HG03469 (cell line): ENCODE measurements at regions not wholly inside any gene's neighbourhood (a gene's known extent, or its start where the extent isn't known, plus 50 kb on each side); places are given as distances from the start of the nearest gene placed in this dataset.
A peak's percentile ranks its signal among the peaks of the same experiment; 100 is the strongest.

Experiments
- ATAC-seq: cut with Tn5 transposase; IDR thresholded peaks from one replicate; pipeline ENCODE4 v1.9.1; 2021; ENCODE audit warnings: mild to moderate bottlenecking, moderate library complexity, moderate number of reproducible peaks; ENCODE audit not compliant: unreplicated experiment

- no peak for ATAC-seq
Measured at GRCh38 chr1:82284213-82284612, 483.5 kb downstream of the ADGRL2 start.

DNA sequence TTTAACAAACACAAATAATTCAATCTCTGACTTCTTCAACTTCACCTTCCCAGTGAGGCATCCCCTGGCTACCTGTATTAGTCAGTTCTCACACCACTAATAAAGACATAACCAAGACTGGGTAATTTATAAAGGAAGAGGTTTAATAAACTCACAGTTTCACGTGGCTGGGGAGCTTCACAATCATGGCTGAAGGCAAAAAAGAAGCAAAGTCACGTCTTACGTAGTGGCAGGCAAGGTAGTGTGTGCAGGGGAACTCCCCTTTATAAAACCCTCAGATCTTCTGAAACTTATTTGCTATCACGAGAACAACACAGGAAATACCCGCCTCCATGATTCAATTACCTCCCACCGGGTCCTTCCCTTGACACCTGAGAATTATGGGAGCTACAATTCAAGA is 478.5 kb downstream of the ADGRL2 start:
- no peak for ATAC-seq

- no peak for ATAC-seq
Measured at GRCh38 chr1:82273816-82274215, 473.1 kb downstream of the ADGRL2 start.

DNA sequence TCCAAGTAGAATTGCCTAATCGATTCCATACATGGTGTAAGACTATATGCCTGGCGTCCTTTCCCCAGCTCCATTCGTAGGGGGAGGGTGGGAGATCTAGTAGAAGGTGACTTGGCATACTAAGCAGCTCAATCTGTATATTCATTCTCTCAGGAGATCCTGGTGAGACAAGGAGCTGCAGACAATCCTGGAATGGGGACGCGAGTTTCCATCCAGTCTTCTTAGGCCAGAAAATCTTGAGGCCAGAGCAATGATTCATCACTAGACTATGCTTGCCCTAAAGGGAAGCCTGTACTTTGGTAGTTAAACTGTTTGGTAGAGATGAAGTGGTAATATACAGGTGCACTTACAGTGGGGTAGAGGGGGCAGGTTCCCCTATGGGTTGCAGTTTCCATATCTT is 468.7 kb downstream of the ADGRL2 start:
- no peak for ATAC-seq

- ATAC-seq, result no peak
Measured at GRCh38 chr1:82268826-82269225, 468.1 kb downstream of the ADGRL2 start.

GRCh38 chr1:82266351-82266750 is 465.6 kb downstream of the ADGRL2 start:
- ATAC-seq, result no peak

DNA sequence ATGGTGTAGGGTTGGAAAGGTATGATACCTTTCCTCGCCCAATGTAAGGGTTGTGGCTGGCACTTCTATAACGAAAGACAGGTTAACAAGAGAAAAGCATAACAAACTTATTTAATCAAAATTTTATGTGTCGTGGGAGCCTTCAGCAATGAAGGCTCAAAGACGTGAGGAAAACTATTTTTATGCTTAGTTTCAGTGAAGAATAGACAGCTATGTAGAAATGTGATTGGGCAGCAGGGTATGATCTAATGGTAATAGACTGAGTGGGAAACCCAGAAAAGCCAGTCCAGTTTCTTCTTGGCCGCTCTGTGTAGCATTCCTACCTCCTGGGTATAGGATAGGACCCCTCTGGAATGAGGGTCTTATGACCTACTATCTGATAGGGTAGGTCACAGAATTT is 464.7 kb downstream of the ADGRL2 start:
- ATAC-seq, result no peak

- ATAC-seq, result no peak
Measured at GRCh38 chr1:82264802-82265201, 464.1 kb downstream of the ADGRL2 start.

- no peak for ATAC-seq
Measured at GRCh38 chr1:82263396-82263795, 462.7 kb downstream of the ADGRL2 start.

- no peak for ATAC-seq
Measured at GRCh38 chr1:82260666-82261065, 459.9 kb downstream of the ADGRL2 start.

DNA sequence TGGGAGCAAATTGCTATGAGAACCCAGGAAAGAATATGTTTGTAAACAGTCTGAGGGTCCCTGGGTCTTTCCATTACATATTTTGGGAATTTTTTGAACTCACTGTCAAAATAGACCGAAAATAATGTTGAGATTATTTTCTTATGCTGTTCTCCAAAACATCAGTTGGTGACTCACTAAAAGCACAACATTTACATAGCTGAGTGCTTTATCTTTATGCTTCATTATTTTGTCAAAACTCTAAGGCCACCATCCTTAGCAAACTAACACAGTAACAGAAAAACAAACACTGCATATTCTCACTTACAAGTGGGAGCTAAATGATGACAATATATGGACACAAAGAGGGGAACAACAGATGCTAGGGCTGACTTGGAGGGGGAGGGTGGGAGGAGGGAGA is 459.3 kb downstream of the ADGRL2 start:
- no peak for ATAC-seq

DNA sequence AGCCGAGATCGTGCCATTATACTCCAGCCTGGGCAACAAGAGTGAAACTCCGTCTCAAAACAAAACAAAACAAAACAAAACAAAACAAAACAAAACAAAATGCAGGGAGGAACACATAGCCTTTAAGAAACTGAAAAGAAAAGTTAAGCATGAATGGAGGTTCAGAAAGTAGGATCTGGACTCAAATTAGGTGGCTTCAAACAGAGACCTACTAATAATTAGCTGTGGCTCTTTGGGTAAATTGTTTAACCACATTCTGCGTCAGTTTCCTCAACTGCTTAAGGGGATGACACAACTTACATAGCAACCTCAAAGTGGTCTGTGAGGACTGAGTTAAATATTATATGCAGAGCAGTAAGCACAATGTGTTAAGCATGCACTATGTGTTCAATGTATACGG is 458.2 kb downstream of the ADGRL2 start:
- no peak for ATAC-seq

GRCh38 chr1:82246050-82246449 is 445.3 kb downstream of the ADGRL2 start:
- no peak for ATAC-seq

GRCh38 chr1:82245345-82246014 is 444.7 kb downstream of the ADGRL2 start:
- ATAC-seq, result no peak

DNA sequence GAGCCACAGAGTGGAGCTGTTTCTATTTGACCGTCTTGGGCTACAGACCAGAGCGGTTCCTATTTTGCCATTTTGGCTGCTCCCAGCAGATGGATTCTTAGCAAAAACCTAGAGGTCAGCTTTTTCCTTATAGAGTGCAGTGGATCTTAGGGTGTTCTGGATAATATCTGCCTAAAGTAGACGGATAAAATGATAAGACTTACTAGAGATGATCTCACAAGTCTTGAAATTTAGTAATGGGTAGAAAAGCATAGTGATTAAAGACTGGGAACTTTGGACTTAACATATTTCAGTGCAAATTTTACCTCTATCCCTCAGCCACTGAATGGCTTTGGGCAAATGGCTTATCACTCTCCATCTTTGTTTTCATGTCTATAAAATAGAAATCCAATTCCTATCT is 439.8 kb downstream of the ADGRL2 start:
- no peak for ATAC-seq

- ATAC-seq, result no peak
Measured at GRCh38 chr1:82230667-82231066, 429.9 kb downstream of the ADGRL2 start.

DNA sequence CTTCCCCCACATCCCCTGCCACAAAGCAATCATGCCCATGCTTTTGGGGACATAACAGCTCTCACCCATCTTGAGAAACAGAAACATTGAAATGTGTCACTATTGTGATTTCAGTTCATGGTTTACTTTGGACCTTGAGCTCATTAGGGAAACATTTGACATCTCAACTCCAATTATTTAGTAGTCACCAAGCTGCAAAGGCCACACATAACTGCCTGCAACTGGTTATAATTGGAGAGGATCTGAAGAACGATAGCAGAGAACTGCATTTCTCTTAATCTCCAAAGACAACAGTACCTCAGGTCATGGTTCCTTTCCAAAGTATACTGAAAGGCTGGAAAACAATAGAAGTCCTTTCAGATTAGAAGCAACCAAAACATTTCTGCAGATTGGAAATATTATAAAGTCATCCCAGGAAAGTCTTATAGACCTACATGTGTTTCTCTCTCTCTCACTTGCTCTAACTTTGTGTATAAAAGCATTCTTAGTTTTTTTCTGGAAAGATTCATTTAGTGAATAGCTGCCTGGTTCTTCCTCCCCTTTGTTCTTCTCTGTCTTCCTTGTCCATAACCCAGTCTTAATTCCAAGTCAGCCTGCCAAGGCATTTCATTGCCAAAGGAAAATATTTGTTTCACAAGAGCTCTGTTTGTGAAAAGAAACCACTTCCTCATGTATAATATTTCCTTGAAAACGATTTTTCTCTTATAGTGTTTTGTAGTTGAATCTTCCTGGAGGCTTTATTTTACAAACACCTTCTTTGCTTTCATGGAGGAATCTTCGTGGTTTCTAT is 426.8 kb downstream of the ADGRL2 start:
- ATAC-seq, result no peak

DNA sequence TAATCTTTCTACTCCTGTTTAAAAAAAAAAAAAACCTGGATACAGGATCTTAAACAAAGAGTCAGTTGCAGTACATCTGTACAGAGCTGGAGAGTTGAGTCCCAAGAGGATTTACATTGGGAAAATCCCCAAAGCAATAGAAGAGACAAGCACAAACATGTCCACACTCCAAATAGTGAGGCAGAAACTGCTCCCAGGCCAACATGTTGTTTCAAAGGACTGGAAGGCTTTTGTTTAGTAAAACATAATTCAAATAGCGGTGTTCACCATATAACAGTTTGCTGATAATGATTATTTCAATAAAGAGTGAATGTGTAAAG is 425.4 kb downstream of the ADGRL2 start:
- no peak for ATAC-seq

- peak; percentile 80 for ATAC-seq
Measured at GRCh38 chr1:82225421-82226185, 424.9 kb downstream of the ADGRL2 start.

- no peak for ATAC-seq
Measured at GRCh38 chr1:82223091-82223490, 422.4 kb downstream of the ADGRL2 start.

DNA sequence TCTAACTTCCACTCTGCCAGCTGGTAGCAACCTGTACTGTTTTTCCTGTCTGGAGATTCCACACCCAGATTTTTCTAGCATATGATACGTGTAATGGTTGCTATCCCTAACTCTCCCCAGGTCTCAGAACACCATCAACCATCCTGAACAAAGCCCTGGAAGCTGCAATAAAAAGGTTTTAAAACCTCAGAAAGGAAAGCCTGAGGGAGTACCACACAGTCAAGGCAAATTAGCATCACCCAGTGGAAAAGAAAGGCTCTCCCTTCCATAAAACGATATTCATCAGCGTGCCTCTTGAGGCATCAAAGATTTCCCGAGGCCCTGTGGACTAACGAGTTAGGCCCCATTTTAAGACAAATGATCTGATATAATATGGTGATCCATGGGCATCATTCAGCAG is 421.0 kb downstream of the ADGRL2 start:
- ATAC-seq, result no peak

GRCh38 chr1:82220754-82221153 is 420.0 kb downstream of the ADGRL2 start:
- ATAC-seq, result no peak
